Thyroid gland (tissue), 4 donors: ENCODE measurements at regions not wholly inside any gene's neighbourhood (a gene's known extent, or its start where the extent isn't known, plus 50 kb on each side); places are given as distances from the start of the nearest gene placed in this dataset.
"Not testable (repeated sequence)": the region's sequence is repeated elsewhere in the genome, so short reads cannot be mapped to it uniquely, and the experiment has no call there.

Experiments used
- CTCF ChIP-seq, 6 experiments: fragments of 200-600 bp in 3 of 6; fragments of 450-650 bp in 3 of 6; sonication (generic) in 3 of 6; IDR thresholded peaks; one replicate each; pipeline ENCODE4 v1.5.1; 2016 to 2019; ENCODE audit warnings: antibody characterized with exemption in 6 of 6, mild to moderate bottlenecking in 2 of 6, inconsistent platforms in 1 of 6, moderate library complexity in 1 of 6
- POLR2A ChIP-seq, 2 donors: fragments of 450-650 bp; IDR thresholded peaks; one replicate each; pipeline ENCODE4 v1.6.1; 2017; ENCODE audit warnings: antibody characterized with exemption in 2 of 2, mild to moderate bottlenecking in 2 of 2, moderate library complexity in 1 of 2

GRCh38 chr10:33690536-33690935, 356.1 kb upstream of the NRP1 start:
- not testable (repeated sequence) for TF ChIP-seq CTCF, POLR2A (IDR thresholded peaks at IDR 0.05)
